PC-3 (cell line): ENCODE measurements at regions not wholly inside any gene's neighbourhood (a gene's known extent, or its start where the extent isn't known, plus 50 kb on each side); places are given as distances from the start of the nearest gene placed in this dataset.

ENCODE experiments used
- ATAC-seq: fragments of 200-7000 bp; cut with Tn5 transposase; 2 replicates; pipeline ENCODE4 v1.9.1; 2020; ENCODE audit warnings: mild to moderate bottlenecking, moderate library complexity
- BruUV-seq: library from RNA; stranded (reverse); fragments of 400-500 nt; replicated peaks from 2 replicates; lab custom pipeline; 2021; lab: Mats Ljungman, UMichigan
- CTCF ChIA-PET: fragments of 300-600 bp; sonication (Branson Sonifier 250); formaldehyde crosslinking; loops from one replicate; lab custom pipeline; 2022; ENCODE audit warnings: antibody characterized with exemption; lab: Charles Lee
- POLR2A ChIA-PET: fragments of 300-600 bp; sonication (Branson Sonifier 250); formaldehyde crosslinking; loops from one replicate; lab custom pipeline; 2022; ENCODE audit warnings: antibody characterized with exemption; ENCODE audit not compliant: unreplicated experiment; lab: Charles Lee
- DNase-seq: peaks from one replicate; pipeline ENCODE4 v3.0.0-alpha.2; 2015
- H2AFZ ChIP-seq: fragments of 300-600 bp; sonication (generic); 2 replicates; pipeline ENCODE4 v1.6.0; 2016; ENCODE audit warnings: antibody characterized with exemption, low read length
- H3F3A ChIP-seq: fragments of 300-600 bp; sonication (generic); one replicate; pipeline ENCODE4 v1.6.0; 2017; ENCODE audit warnings: antibody characterized with exemption, low read length, control low read depth, mild to moderate bottlenecking; ENCODE audit not compliant: unreplicated experiment
- H3K27ac ChIP-seq: fragments of 300-600 bp; sonication (generic); 2 replicates; pipeline ENCODE4 v1.5.1; 2016; ENCODE audit warnings: mild to moderate bottlenecking, low read length
- H3K27me3 ChIP-seq: fragments of 300-600 bp; sonication (generic); 2 replicates; pipeline ENCODE4 v1.6.1; 2016; ENCODE audit warnings: low read length, mixed read lengths
- H3K36me3 ChIP-seq: fragments of 300-600 bp; sonication (generic); 2 replicates; pipeline ENCODE4 v1.6.1; 2016; ENCODE audit warnings: low read depth, mixed run types, low read length, mixed read lengths
- H3K4me1 ChIP-seq: fragments of 300-600 bp; sonication (generic); 2 replicates; pipeline ENCODE4 v1.5.1; 2016; ENCODE audit warnings: low read length; ENCODE audit not compliant: insufficient read depth
- H3K4me2 ChIP-seq: fragments of 300-600 bp; sonication (generic); 2 replicates; pipeline ENCODE4 v1.6.0; 2016; ENCODE audit warnings: low read length
- H3K4me3 ChIP-seq: fragments of 300-600 bp; sonication (generic); 2 replicates; pipeline ENCODE4 v1.5.1; 2016; ENCODE audit warnings: mild to moderate bottlenecking, low read length, mixed read lengths
- H3K79me2 ChIP-seq: fragments of 300-600 bp; sonication (generic); 2 replicates; pipeline ENCODE4 v1.6.1; 2017; ENCODE audit warnings: low read length, mixed read lengths
- H3K9ac ChIP-seq: fragments of 300-600 bp; sonication (generic); 2 replicates; pipeline ENCODE4 v1.6.0; 2016; ENCODE audit warnings: mild to moderate bottlenecking, low read length
- H3K9me2 ChIP-seq: fragments of 300-600 bp; sonication (generic); replicated peaks from 2 replicates; pipeline ENCODE4 v1.6.1; 2016; ENCODE audit warnings: mixed run types, low read length, mixed read lengths
- H3K9me3 ChIP-seq: fragments of 300-600 bp; sonication (generic); 2 replicates; pipeline ENCODE4 v1.6.1; 2016; ENCODE audit warnings: low read length, mixed read lengths
- H4K20me1 ChIP-seq: fragments of 300-600 bp; sonication (generic); 2 replicates; pipeline ENCODE4 v1.6.1; 2016; ENCODE audit warnings: low read length, mixed read lengths
- CTCF ChIP-seq: fragments of 300-600 bp; sonication (generic); conservative IDR thresholded peaks from 2 replicates; pipeline ENCODE4 v1.5.1; 2017; ENCODE audit warnings: antibody characterized with exemption, low read depth, mild to moderate bottlenecking, low read length
- EZH2 ChIP-seq: fragments of 300-600 bp; sonication (generic); IDR thresholded peaks from one replicate; pipeline ENCODE4 v1.6.1; 2017; ENCODE audit warnings: antibody characterized with exemption, mild to moderate bottlenecking, low read length; ENCODE audit not compliant: unreplicated experiment
- EZH2phosphoT487 ChIP-seq: fragments of 300-600 bp; sonication (generic); IDR thresholded peaks from 2 replicates; pipeline ENCODE4 v1.6.1; 2018; ENCODE audit warnings: mild to moderate bottlenecking, antibody characterized with exemption, low read length, borderline replicate concordance
- intact Hi-C: fragments of 100-400 bp; cut with micrococcal nuclease; formaldehyde crosslinking; loops from 2 replicates; pipeline ENCODE4 v1.9.0; 2023

GRCh38 chr4:108458681-108459080 is 161.7 kb upstream of the RPL34 start:
- H3K79me2 ChIP-seq, result no peaks in the 10 kb centered on the region
- no peaks in the 10 kb centered on the region for H3K9me2 ChIP-seq
- intact Hi-C loops, result no loop called here
- DNase-seq (no peak), ATAC-seq (no peak)
- no peak overlapping the region for H2AFZ ChIP-seq
- H3K4me3 ChIP-seq, result no peak overlapping the region
- H3K4me2 ChIP-seq, result no peak overlapping the region
- H3K9ac ChIP-seq, result no peak overlapping the region
- H3K27me3 ChIP-seq, result no peaks in the 10 kb centered on the region; the same call in 1 of the 2 replicates
- H4K20me1 ChIP-seq, result no peaks in the 10 kb centered on the region
- H3F3A ChIP-seq, result no peaks in the 10 kb centered on the region
- ChIA-PET CTCF (no interaction called here), POLR2A (no interaction called here)
- no peak for TF ChIP-seq EZH2phosphoT487
- no peaks in the 10 kb centered on the region for H3K9me3 ChIP-seq
- no TSS peak for BruUV-seq
- H3K36me3 ChIP-seq, result no peaks in the 10 kb centered on the region
- no peak overlapping the region for H3K27ac ChIP-seq
- H3K4me1 ChIP-seq, result no peaks in the 10 kb centered on the region

DNA sequence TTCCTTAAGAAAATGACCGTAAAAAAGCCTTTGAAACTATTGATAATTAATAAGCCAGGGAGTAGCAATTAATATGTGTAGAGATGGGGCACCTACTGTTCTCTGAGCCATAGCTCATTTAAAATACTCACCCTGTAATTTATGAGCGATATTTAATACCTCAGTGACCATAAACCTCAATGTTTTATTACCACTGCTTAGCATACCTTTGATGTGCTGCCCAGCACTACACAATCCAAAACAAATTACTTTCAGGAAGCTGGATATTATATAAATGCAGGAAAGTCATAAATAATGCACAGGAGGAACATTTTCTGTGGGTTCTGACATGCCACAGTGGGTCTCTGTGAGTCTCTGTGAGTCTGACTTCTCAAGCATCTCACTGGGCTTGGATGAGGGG is 166.1 kb upstream of the RPL34 start:
- no peak overlapping the region for H3K9ac ChIP-seq
- H2AFZ ChIP-seq, result no peak overlapping the region
- no peaks in the 10 kb centered on the region for H3F3A ChIP-seq
- ATAC-seq, result no peak
- no peaks in the 10 kb centered on the region for H4K20me1 ChIP-seq
- intact Hi-C loops, result no loop called here
- ChIA-PET CTCF (no interaction called here), POLR2A (no interaction called here)
- H3K9me3 ChIP-seq, result no peaks in the 10 kb centered on the region
- H3K27ac ChIP-seq, result no peak overlapping the region
- no peaks in the 10 kb centered on the region for H3K79me2 ChIP-seq
- BruUV-seq, result no TSS peak
- no peak overlapping the region for H3K4me3 ChIP-seq
- H3K4me1 ChIP-seq, result no peaks in the 10 kb centered on the region
- TF ChIP-seq EZH2phosphoT487, result no peak
- no peaks in the 10 kb centered on the region for H3K9me2 ChIP-seq
- H3K4me2 ChIP-seq, result no peak overlapping the region
- no peaks in the 10 kb centered on the region for H3K27me3 ChIP-seq
- DNase-seq, result no peak
- H3K36me3 ChIP-seq, result no peaks in the 10 kb centered on the region

GRCh38 chr4:108453366-108453765 is 167.0 kb upstream of the RPL34 start:
- Histone ChIP-seq H3K27ac (no peak overlapping the region), H3K9me3 (no peaks in the 10 kb centered on the region), H3K4me3 (no peak overlapping the region), H3K36me3 (no peaks in the 10 kb centered on the region), H3K4me1 (no peaks in the 10 kb centered on the region), H3K27me3 (no peaks in the 10 kb centered on the region), H3K9me2 (no peaks in the 10 kb centered on the region), H3K79me2 (no peaks in the 10 kb centered on the region), H3K9ac (no peak overlapping the region), H3F3A (no peaks in the 10 kb centered on the region), H2AFZ (no peak overlapping the region), H3K4me2 (no peak overlapping the region), H4K20me1 (no peaks in the 10 kb centered on the region)
- CTCF ChIA-PET, result no interaction called here
- TF ChIP-seq CTCF (no peak), EZH2phosphoT487 (no peak)
- DNase-seq (no peak), ATAC-seq (no peak)
- intact Hi-C loops, result no loop called here
- BruUV-seq, result no TSS peak
- POLR2A ChIA-PET, result no interaction called here

- no peak overlapping the region for H3K9ac ChIP-seq
- H3K9me2 ChIP-seq, result no peaks in the 10 kb centered on the region
- no TSS peak for BruUV-seq
- H3K27ac ChIP-seq, result no peak overlapping the region
- no peaks in the 10 kb centered on the region for H3K4me1 ChIP-seq
- H3K36me3 ChIP-seq, result no peaks in the 10 kb centered on the region
- intact Hi-C loops, result no loop called here
- TF ChIP-seq CTCF (no peak), EZH2phosphoT487 (no peak), EZH2 (no peak)
- no peaks in the 10 kb centered on the region for H3K27me3 ChIP-seq
- DNase-seq, result no peak
- H2AFZ ChIP-seq, result no peak overlapping the region
- no peak for ATAC-seq
- H4K20me1 ChIP-seq, result no peaks in the 10 kb centered on the region
- H3K9me3 ChIP-seq, result no peaks in the 10 kb centered on the region
- H3K4me3 ChIP-seq, result no peak overlapping the region
- no peak overlapping the region for H3K4me2 ChIP-seq
- no peaks in the 10 kb centered on the region for H3K79me2 ChIP-seq
- ChIA-PET POLR2A (interaction anchor here (0.6 kb wide), 1 partner anchor 94 kb away, joined by 14 read pairs; no protein-coding TSS in a partner anchor), CTCF (no interaction called here)
- H3F3A ChIP-seq, result no peaks in the 10 kb centered on the region
These were observed 170.0 kb upstream of the RPL34 start for GRCh38 chr4:108450236-108450898.
